A549 (cell line): ENCODE measurements at regions not wholly inside any gene's neighbourhood (a gene's known extent, or its start where the extent isn't known, plus 50 kb on each side); places are given as distances from the start of the nearest gene placed in this dataset.

ENCODE experiments used
- ATAC-seq, 2 experiments: fragments of 200-7000 bp in 1 of 2; fragments of >200 bp in 1 of 2; cut with Nextera tagmentation in 1 of 2; cut with Tn5 transposase in 1 of 2; 3 replicates each; pipeline versions ENCODE4 v1.8.0 to v1.9.1; 2018 to 2020; ENCODE audit warnings: mild to moderate bottlenecking in 1 of 2, moderate library complexity in 1 of 2
- CTCF ChIA-PET: fragments of 300-600 bp; sonication (Branson Sonifier 250); formaldehyde crosslinking; extraction: SDS; loops from one replicate; lab custom pipeline; 2021; ENCODE audit warnings: antibody characterized with exemption, inconsistent platforms; lab: Yijun Ruan, JAX
- POLR2A ChIA-PET: fragments of 350-600 bp; formaldehyde crosslinking; extraction: SDS; loops from one replicate; lab custom pipeline; 2021; ENCODE audit warnings: antibody characterized with exemption, inconsistent platforms; lab: Yijun Ruan, JAX
- DNase-seq, 2 experiments: peaks; one replicate each; pipeline versions ENCODE4 v3.0.0 to v3.0.0-alpha.2; 2011 to 2016; ENCODE audit warnings: low read depth in 1 of 2, low spot score in 1 of 2
- FAIRE-seq: peaks from 2 replicates; lab custom pipeline; 2011; peaks lifted over from hg19 to GRCh38; lab: Jason Lieb, UNC
- H3K27ac ChIP-seq, 2 experiments: fragments of >200 bp; sonication (Bioruptor Twin); formaldehyde crosslinking; 3 replicates each; pipeline ENCODE4 v1.5.1; 2016 to 2017
- H3K4me1 ChIP-seq: fragments of >200 bp; sonication (Bioruptor Twin); formaldehyde crosslinking; 3 replicates; pipeline ENCODE4 v1.6.1; 2016
- H3K4me2 ChIP-seq: fragments of >200 bp; sonication (Bioruptor Twin); formaldehyde crosslinking; 3 replicates; pipeline ENCODE4 v1.6.1; 2016
- H3K4me3 ChIP-seq: fragments of >200 bp; sonication (Bioruptor Twin); formaldehyde crosslinking; 3 replicates; pipeline ENCODE4 v1.5.1; 2016
- H3K9me3 ChIP-seq: fragments of >200 bp; sonication (Bioruptor Twin); formaldehyde crosslinking; 3 replicates; pipeline ENCODE4 v1.6.1; 2016
- BCL3 ChIP-seq: fragments of >200 bp; sonication (Bioruptor Twin); formaldehyde crosslinking; IDR thresholded peaks from 3 replicates; pipeline ENCODE4 v1.6.1; 2016
- BHLHE40 ChIP-seq: IDR thresholded peaks from 2 replicates; pipeline ENCODE4 v1.6.1; 2012; ENCODE audit warnings: low read depth, low read length, inconsistent platforms
- CHD4 ChIP-seq: fragments of 200-600 bp; sonication (generic); IDR thresholded peaks from 2 replicates; pipeline ENCODE4 v1.6.1; 2016; ENCODE audit warnings: antibody characterized with exemption, mild to moderate bottlenecking, borderline replicate concordance
- E2F6 ChIP-seq: IDR thresholded peaks from 2 replicates; pipeline ENCODE4 v1.6.1; 2012; ENCODE audit warnings: low read depth, borderline replicate concordance
- EHMT2 ChIP-seq: fragments of 200-600 bp; sonication (generic); IDR thresholded peaks from 2 replicates; pipeline ENCODE4 v1.6.1; 2016; ENCODE audit warnings: antibody characterized with exemption, low read depth, mild to moderate bottlenecking, moderate library complexity
- ELK1 ChIP-seq: fragments of 150-350 bp; IDR thresholded peaks from 2 replicates; pipeline ENCODE4 v1.6.1; 2014; ENCODE audit warnings: low read depth, mild to moderate bottlenecking, low read length
- ESRRA ChIP-seq: fragments of 150-350 bp; IDR thresholded peaks from 2 replicates; pipeline ENCODE4 v1.6.1; 2014; ENCODE audit warnings: mild to moderate bottlenecking, low read length, borderline replicate concordance
- FOSL2 ChIP-seq, 2 experiments: fragments of 450-650 bp in 1 of 2; fragments of >200 bp in 1 of 2; sonication (Bioruptor Twin) in 1 of 2; formaldehyde crosslinking; IDR thresholded peaks; 2 replicates each; pipeline versions ENCODE4 v1.5.0 to v1.6.1; 2016 to 2020; ENCODE audit warnings: mild to moderate bottlenecking in 1 of 2, moderate library complexity in 1 of 2
- GATA3 ChIP-seq: IDR thresholded peaks from 2 replicates; pipeline ENCODE4 v1.6.1; 2012; ENCODE audit warnings: borderline replicate concordance
- HDAC2 ChIP-seq: fragments of 200-600 bp; sonication (generic); IDR thresholded peaks from 2 replicates; pipeline ENCODE4 v1.6.1; 2016
- HOXB13 ChIP-seq: fragments of 250-450 bp; sonication (Bioruptor Pico); IDR thresholded peaks from 2 replicates; pipeline ENCODE4 v1.5.0; 2020; ENCODE audit warnings: low read depth, mild to moderate bottlenecking, moderate library complexity
- JUNB ChIP-seq: fragments of >200 bp; sonication (Bioruptor Twin); formaldehyde crosslinking; IDR thresholded peaks from 2 replicates; pipeline ENCODE4 v1.6.1; 2016
- KDM5A ChIP-seq: fragments of 200-600 bp; sonication (generic); IDR thresholded peaks from 2 replicates; pipeline ENCODE4 v1.6.1; 2016; ENCODE audit warnings: antibody characterized with exemption, mild to moderate bottlenecking
- MAFK ChIP-seq: fragments of 450-650 bp; IDR thresholded peaks from 2 replicates; pipeline ENCODE4 v1.6.1; 2014; ENCODE audit not compliant: partially characterized antibody
- MAX ChIP-seq: IDR thresholded peaks from 2 replicates; pipeline ENCODE4 v1.6.1; 2012
- NPAS2 ChIP-seq: fragments of 250-450 bp; sonication (Bioruptor Pico); IDR thresholded peaks from 2 replicates; pipeline ENCODE4 v1.8.0; 2022; ENCODE audit warnings: mild to moderate bottlenecking, moderate library complexity, borderline replicate concordance
- PBX3 ChIP-seq: IDR thresholded peaks from 2 replicates; pipeline ENCODE4 v1.6.1; 2012
- POLR2A ChIP-seq: IDR thresholded peaks from 2 replicates; pipeline ENCODE4 v1.6.1; 2012; ENCODE audit warnings: mild to moderate bottlenecking, low read length
- RAD21 ChIP-seq, 2 experiments: fragments of >200 bp in 1 of 2; sonication (Bioruptor Twin) in 1 of 2; formaldehyde crosslinking in 1 of 2; IDR thresholded peaks in 1 of 2; conservative IDR thresholded peaks in 1 of 2; 2 replicates in 1 of 2; 3 replicates in 1 of 2; pipeline ENCODE4 v1.6.1; 2012 to 2018; ENCODE audit warnings: inconsistent platforms in 1 of 2
- RARB ChIP-seq: fragments of 250-450 bp; sonication (Bioruptor Pico); IDR thresholded peaks from 2 replicates; pipeline ENCODE4 v1.8.0; 2021; ENCODE audit warnings: mild to moderate bottlenecking, moderate library complexity
- REST ChIP-seq: fragments of 200-600 bp; sonication (generic); IDR thresholded peaks from 2 replicates; pipeline ENCODE4 v1.6.1; 2016; ENCODE audit warnings: antibody characterized with exemption, mild to moderate bottlenecking, moderate library complexity
- RFX5 ChIP-seq: fragments of 450-650 bp; IDR thresholded peaks from 2 replicates; pipeline ENCODE4 v1.7.1; 2014; ENCODE audit warnings: antibody characterized with exemption, mild to moderate bottlenecking, moderate library complexity
- RNF2 ChIP-seq: fragments of 200-600 bp; sonication (generic); IDR thresholded peaks from 2 replicates; pipeline ENCODE4 v1.6.1; 2016; ENCODE audit warnings: low read depth, mild to moderate bottlenecking, antibody characterized with exemption, moderate library complexity, borderline replicate concordance
- USF2 ChIP-seq: fragments of 450-650 bp; IDR thresholded peaks from 2 replicates; pipeline ENCODE4 v1.6.1; 2014; ENCODE audit warnings: antibody characterized with exemption
- ZNF302 ChIP-seq: fragments of 250-450 bp; sonication (Bioruptor Pico); IDR thresholded peaks from 2 replicates; pipeline ENCODE4 v1.9.0; 2021; ENCODE audit warnings: inconsistent platforms, mild to moderate bottlenecking, moderate library complexity
- WGBS: methylation state at CpG from one replicate; pipeline ENCODE4 v1.1.6; 2017; ENCODE audit errors: missing lambda C conversion rate; 5-methylcytosine and 5-hydroxymethylcytosine counted together

- ATAC-seq (no peak), DNase-seq (no peak), FAIRE-seq (no peak)
- POLR2A ChIA-PET: no interaction called here
- Histone ChIP-seq H3K9me3 (0 out of 3 replicates have a peak, but pooled peaks cover 4% of the 10 kb centered on the region), H3K4me1 (no peaks in the 10 kb centered on the region), H3K4me2 (no peak overlapping the region), H3K27ac (no peak overlapping the region), H3K4me3 (no peak overlapping the region)
- 56% methylated on average over 7 of the region's 7 CpGs for WGBS
- no peak for TF ChIP-seq REST
- no peak for TF ChIP-seq FOSL2 (IDR thresholded peaks at IDR 0.05)
- no peak for TF ChIP-seq FOSL2 (CRISPR knock-in tag; IDR thresholded peaks at IDR 0.05)
- no peak for TF ChIP-seq BHLHE40
- TF ChIP-seq JUNB: no peak
- TF ChIP-seq GATA3: no peak
- no peak for TF ChIP-seq RNF2
- no peak for TF ChIP-seq PBX3
- no peak for TF ChIP-seq USF2
- TF ChIP-seq MAFK: no peak
- TF ChIP-seq HDAC2: no peak
- no peak for TF ChIP-seq ZNF302
- TF ChIP-seq EHMT2: no peak
- TF ChIP-seq ELK1: no peak
- CTCF ChIA-PET: interaction anchor here (1.3 kb wide), 1 partner anchor 10 kb away, joined by 5 read pairs; no protein-coding TSS in a partner anchor
Observed at GRCh38 chr17:73814075-73814474, 169.8 kb upstream of the SDK2 start.

- Histone ChIP-seq H3K4me1 (no peaks in the 10 kb centered on the region), H3K4me3 (no peak overlapping the region), H3K4me2 (no peak overlapping the region), H3K9me3 (0 out of 3 replicates have a peak, but pooled peaks cover 5% of the 10 kb centered on the region), H3K27ac (no peak overlapping the region)
- ChIA-PET POLR2A (no interaction called here), CTCF (interaction anchor here (0.7 kb wide), 1 partner anchor 183 kb away, joined by 4 read pairs; no protein-coding TSS in a partner anchor)
- WGBS: 82% methylated on average over 5 of the region's 5 CpGs
- FAIRE-seq: no peak
- DNase-seq: no peak
- no peak for TF ChIP-seq MAFK
- TF ChIP-seq E2F6: no peak
- no peak for TF ChIP-seq CHD4
- TF ChIP-seq BHLHE40: no peak
- TF ChIP-seq JUNB: no peak
- no peak for TF ChIP-seq POLR2A
- no peak for TF ChIP-seq MAX
- TF ChIP-seq NPAS2 (CRISPR knock-in tag): no peak
- no peak for TF ChIP-seq HOXB13
- TF ChIP-seq KDM5A: no peak
- TF ChIP-seq RARB (CRISPR knock-in tag): no peak
- TF ChIP-seq ESRRA: no peak
- TF ChIP-seq RFX5: no peak
- no peak for TF ChIP-seq BCL3
- no peak for TF ChIP-seq RAD21 (conservative IDR thresholded peaks at IDR 0.05 in 1 of 2, IDR thresholded peaks at IDR 0.05 in 1 of 2)
- no peak for ATAC-seq
Observed at GRCh38 chr17:73815474-73815873, 171.2 kb upstream of the SDK2 start.
